ENCODE measurements at regions not wholly inside any gene's neighbourhood (a gene's known extent, or its start where the extent isn't known, plus 50 kb on each side); places are given as distances from the start of the nearest gene placed in this dataset.

DNA sequence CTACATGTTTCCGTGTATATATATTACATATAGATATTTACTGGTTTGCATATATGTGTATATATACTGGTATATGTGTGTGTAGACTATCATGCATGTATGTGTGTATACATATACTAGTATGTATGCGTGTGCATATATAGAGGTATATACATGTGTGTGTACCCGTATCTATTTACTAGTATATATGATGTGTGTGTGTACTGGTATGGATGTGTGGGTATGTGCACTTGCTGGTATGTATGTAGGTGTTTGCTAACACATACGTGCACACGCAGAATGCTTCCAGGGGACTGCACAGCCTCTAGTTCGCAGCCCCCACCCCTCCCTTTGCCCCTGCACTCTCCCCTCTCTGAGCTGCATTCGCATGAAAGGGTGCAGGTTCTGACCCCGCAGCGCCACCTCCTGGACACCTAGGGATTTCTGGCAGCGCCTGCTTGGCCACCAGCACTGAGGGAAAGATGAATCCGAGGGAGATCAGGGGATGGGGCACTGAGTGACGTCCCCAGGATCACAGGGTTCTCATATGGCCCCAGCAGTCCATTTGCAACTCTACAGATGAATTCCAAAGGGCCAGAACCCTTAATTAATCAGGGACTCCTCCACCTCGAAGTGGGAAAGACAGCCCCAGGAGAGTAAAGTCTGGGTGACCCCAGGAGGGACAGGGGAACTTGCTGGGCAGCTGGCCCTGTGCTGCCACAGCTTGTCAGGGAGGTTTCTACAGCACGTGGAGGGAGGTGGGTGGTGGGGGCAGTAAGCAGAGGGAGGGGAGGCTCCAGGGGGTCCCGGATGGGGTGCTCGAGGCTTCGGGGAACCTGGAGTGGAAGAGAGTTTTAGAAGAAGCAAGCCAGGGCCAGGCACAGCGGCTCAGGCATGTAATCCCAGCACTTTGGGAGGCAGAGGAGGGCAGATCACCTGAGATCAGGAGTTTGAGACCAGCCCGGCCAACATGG, 66.8 kb upstream of the ASAP2 start:
- ChIA-PET CTCF (interaction anchor here (0.6 to 1.2 kb wide), 5 partner anchors 26 to 805 kb away, joined by 3 read pairs; no protein-coding TSS in a partner anchor), POLR2A (interaction anchor here (0.7 kb wide), 1 partner anchor 231 kb away, joined by 5 read pairs; no protein-coding TSS in a partner anchor)

DNA sequence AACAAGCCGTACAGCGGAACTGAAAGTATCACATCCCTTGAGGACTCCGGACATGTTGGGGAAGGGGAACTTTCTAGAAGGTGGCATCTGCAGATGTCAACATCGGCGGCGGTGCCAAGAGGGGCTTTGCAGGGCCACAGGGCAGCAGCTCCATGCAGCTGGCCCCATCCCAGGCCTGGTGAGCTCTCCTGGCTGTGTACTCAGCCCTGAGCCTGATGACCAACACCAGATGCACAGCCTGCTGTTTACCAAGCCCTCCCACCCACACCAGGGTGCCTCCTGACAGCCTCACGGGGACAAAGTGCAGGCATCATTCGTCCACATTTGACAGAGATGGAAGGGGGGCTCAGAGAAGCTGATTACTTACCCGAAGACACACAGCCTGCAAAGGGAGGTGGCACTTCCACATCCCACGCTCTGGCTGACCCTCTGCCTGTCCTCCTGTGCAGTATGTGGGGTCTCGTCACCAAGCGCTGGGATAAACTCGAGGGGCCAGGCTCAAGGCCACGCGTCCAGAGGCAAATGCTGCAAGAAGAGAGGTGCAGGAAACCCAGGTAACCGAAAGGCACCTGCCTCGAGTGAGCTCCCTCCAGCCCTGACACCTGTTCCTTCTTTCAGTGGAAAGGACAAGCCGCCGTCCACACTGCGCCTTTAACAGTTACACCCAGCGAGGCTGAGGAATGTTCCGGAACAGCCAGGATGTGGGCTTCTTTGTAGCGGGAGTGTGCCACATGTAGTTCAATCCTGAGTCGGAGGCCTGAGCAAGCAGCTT, 69.0 kb upstream of the ASAP2 start:
- CTCF ChIA-PET = interaction anchor here (0.7 kb wide), 1 partner anchor 26 kb away, joined by 3 read pairs; no protein-coding TSS in a partner anchor

DNA sequence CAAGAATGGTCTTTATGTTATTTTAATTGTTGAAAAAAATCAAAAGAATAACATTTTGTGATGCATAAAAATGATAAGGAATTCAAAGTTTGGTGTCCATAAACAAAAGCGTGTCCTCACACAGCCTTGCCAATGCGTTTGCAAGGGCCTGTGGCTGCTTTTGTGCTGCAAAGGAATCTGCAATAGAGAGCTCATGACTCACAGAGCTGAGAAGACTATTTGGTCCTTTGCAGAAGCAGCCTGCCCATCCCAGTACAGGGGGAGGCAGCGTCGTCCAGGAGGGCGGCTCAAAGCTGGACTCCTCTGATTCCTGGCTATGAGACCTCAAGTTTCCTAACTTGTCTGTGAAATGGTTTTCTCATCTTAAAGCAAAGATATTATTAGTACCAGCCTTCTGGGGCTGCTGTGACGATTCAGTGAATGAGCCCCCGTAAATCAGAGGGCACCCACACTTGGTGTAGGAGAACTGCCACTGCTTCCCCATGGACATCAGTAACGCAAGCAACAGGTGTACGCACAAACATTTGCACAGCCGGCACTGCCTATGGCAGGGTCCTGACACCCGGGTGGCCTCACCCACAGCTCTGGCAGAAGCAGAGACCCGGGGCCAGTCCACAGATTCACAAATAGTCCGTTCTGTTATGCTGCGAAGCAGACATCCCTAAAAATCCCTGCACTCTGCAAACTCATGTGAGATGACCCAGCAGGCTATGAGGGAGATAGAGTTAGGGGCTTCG, 70.6 kb upstream of the ASAP2 start:
- ChIA-PET CTCF (interaction anchor here (0.7 kb wide), 1 partner anchor 289 kb away, joined by 3 read pairs; no protein-coding TSS in a partner anchor), POLR2A (no interaction called here)

More for the DNA sequence above, 69.0 kb upstream of the ASAP2 start:
- POLR2A ChIA-PET = no interaction called here

DNA sequence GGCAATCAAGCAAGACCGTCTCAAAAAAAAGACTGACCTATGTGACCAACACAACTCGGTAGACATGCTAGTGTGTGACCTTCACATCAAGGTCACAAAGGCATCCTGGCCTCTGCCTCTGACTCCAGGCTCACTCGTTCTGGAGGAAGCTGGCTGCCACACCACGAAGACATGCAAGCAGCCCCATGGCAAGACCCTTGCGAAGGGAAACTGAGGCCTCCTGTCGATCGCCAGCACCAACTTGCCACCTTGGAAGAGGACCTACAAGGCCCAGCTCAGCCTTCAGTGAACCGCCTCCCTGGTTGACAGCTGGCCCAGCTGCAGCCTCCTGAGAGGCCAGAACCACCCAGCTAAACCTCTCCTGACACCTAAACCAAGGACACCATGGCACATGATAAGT, 79.3 kb upstream of the ASAP2 start:
- ChIA-PET POLR2A (no interaction called here), CTCF (no interaction called here)

DNA sequence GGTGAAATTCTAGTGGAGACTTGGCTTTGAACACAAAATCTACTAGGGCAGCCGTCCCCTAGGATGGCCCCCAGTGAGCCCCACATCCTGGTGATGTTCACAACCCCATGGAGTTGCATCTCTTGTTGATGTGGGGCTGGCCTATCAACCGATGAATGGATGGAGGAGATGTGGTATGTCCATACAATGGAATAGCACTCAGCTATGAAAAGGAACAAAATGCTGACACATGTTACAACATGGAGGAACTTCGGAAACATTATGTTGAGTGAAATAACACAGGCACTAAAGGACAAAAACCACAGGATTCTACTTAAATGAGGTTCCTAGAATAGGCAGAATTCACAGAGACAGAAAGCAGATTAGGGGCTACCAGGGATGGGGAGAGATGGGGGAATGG, 80.1 kb upstream of the ASAP2 start:
- CTCF ChIA-PET = no interaction called here
- POLR2A ChIA-PET = no interaction called here

DNA sequence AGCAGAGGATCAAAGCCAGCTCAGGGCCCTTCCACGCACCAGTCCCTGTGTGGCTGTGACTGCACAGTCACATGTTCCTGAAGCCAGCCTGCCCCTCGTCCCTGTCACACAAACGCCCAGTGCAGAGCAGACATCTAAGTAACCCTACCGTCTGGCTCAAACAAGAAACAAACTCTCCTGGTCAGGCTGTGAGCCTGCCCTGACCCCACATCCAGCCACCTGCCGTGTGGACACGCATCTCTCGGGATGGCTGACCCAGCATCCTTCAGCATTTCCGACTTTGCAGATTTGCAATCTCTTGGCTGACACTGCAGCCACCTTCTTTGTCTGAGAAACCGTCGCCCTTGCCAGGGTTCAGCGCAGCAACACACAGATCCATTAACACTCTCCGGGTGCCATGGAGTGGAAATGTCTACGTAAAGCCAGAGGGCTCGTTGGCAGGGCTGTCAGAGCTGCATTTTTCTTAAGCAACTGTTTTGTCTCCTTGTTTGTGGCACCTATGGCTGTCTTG, 82.3 kb upstream of the ASAP2 start:
- CTCF ChIA-PET = no interaction called here
- POLR2A ChIA-PET = no interaction called here

DNA sequence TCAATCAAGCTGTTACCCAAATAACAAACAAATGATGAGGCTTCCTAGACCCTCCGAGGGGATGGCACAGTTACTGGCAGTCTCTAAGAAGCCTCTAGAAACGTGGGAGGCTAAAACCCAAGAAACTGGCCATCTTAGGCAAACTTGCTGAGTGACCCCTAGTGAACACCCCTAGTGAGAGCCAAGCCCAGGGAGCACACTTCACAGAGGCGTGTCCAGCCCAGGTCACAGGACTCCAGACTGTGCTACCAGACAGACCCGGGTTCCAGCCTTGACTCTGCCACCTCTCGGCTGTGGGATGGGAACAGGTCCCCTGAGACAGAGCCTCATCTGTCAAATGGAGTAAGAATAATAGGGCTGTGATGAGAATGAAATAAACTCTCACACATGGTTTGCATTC, 83.5 kb upstream of the ASAP2 start:
- ChIA-PET CTCF (no interaction called here), POLR2A (no interaction called here)

DNA sequence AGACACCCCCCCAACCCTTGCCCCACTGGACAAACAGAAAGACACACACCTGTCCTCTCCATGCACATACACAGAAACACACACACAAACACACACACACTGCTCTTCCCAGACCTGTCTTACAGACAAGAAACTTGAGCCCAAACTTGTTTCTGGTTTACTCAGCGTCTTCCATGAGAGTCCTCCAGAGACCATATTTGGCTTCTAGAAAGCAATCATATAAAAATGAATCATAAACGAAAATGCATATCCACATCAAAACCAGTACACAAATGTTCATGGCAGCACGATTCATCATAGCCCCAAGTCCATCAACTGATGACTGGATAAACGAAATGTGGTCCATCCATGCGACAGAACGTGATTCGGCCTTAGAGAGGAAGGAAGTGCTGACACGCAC, 84.2 kb upstream of the ASAP2 start:
- POLR2A ChIA-PET = no interaction called here
- CTCF ChIA-PET = no interaction called here

DNA sequence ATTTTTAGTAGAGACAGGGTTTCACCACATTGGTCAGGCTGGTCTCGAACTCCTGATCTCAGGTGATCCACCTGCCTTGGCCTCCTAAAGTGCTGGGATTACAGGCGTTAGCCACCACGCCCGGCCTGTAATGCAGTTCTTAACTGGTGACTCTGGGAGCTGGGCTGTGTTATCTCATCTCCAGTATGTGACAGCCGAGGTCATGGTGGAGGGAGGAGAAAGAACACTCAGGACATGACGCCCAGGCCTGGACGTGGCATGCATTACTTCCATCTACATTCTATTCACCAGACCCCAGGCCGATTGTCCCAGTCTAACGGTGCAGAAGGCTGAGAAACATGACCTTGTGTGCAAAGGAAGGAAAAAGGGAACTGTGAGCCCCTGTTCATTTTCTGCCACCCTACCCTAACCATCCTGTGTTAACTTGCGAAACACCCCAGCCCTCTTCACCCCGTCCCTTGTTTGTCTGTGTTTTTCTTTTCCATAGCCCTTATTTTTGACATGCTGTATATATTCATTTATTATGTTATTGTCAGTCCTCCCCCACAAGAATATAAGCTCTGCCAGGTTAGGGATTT, 88.1 kb upstream of the ASAP2 start:
- ChIA-PET POLR2A (no interaction called here), CTCF (no interaction called here)

DNA sequence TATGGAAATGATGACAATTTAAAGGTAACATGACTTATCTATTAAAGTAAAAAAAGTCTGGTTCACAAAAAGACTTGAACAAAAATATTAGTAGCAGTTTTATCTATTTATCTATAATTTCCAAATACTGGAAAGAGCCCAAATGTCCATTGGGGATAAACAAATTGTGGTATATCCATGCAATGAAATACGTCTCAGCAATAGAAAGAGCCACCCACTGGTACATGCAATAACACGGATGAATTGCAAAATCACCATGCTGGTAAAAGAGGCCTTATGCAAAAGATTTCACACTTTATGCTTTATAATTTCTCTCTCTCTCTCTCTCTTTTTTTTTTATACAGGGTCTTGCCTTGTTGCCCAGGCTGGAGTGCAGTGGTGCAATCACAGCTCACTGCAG, 91.4 kb upstream of the ASAP2 start:
- ChIA-PET POLR2A (no interaction called here), CTCF (no interaction called here)

DNA sequence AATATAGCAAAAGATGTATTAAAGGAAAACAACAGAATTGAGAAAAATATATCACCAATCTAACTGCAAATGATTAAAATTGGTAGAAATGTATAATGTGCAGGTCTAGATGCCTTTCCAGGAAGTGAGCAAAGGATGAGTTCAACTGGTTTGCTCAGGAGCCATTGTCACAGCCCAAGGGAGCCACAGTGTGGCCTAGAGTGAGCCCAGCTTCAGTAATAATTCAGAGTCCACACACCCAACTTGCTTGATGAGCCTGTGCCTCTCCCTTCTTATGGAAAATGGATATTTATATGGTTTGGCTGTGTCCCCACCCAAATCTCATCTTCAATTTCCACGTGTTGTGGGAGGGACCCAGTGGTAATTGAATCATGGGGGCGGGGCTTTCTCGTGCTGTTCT, 92.2 kb upstream of the ASAP2 start:
- POLR2A ChIA-PET = no interaction called here
- CTCF ChIA-PET = no interaction called here

DNA sequence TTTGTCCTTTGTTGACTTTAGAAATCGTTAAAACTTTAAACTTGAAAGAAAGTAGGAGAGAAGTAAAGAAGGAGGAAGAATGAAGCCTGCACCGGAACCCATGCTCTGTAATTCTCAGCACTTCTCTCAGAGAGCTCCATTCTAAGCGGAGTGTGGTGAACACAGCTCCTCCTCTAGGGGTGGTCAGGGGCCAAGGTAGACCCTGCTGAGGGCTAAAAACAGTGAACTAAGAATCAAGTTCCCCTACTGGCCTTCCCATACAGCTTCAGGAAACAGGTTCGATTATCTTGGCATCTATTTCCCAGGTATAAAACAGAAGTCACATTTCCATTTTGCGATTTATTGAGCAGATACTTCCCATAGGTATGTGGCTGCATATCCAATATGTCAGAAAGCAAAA, 92.7 kb upstream of the ASAP2 start:
- ChIA-PET CTCF (interaction anchor here (1.0 kb wide), 1 partner anchor 26 kb away, joined by 3 read pairs; no protein-coding TSS in a partner anchor), POLR2A (no interaction called here)

DNA sequence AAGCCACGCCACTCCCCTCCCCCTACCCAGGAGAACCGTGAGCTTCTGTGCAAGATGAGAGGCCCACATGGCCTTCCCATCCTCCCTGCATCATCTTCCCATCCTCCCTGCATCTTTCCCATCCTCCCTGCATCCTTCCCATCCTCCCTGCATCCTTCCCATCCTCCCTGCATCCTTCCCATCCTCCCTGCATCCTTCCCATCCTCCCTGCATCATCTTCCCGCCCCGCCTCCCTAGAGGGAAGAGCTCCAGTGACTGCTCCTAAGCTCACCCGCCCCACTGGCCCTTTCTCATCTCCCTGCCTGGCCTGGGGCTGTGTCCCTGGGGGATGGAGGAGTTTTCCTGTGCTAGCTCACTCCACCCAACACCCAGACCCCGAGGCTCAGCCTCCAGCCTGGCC, 93.3 kb upstream of the ASAP2 start:
- ChIA-PET POLR2A (no interaction called here), CTCF (interaction anchor here (1.0 kb wide), 1 partner anchor 27 kb away, joined by 3 read pairs; no protein-coding TSS in a partner anchor)

DNA sequence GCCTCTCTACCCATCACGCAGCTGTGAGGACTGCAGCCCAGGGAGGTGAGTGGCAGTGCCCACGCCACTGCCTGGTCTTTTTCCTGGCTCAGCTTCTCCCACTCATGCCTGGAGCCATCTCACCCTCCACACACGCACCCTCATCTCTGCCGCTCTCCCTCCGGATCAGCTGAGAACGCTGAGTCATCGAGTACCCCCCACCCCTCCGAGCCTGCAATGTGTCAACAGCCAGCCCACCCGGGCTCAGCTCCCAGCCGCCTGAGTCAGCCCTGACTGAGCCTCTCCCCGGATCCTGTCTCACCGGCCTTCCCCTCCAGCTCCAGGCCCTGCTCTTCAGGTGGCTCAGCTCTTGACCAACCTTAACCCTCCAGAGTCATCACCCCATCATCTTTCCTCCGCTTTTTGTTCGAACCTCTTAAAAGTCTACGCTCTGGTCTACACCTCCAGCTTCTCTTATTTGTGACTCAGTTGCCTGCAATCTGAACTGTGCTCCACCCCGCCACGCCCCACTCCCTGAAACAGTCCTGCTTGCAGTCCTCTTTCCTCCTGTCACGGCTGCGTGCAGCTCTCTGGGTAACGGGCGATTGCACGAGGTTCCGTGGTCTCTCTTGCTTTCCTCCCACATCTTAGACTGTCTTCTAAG, 94.4 kb upstream of the ASAP2 start:
- CTCF ChIA-PET = interaction anchor here (0.5 kb wide), 1 partner anchor 25 kb away, joined by 3 read pairs; no protein-coding TSS in a partner anchor
- POLR2A ChIA-PET = no interaction called here

DNA sequence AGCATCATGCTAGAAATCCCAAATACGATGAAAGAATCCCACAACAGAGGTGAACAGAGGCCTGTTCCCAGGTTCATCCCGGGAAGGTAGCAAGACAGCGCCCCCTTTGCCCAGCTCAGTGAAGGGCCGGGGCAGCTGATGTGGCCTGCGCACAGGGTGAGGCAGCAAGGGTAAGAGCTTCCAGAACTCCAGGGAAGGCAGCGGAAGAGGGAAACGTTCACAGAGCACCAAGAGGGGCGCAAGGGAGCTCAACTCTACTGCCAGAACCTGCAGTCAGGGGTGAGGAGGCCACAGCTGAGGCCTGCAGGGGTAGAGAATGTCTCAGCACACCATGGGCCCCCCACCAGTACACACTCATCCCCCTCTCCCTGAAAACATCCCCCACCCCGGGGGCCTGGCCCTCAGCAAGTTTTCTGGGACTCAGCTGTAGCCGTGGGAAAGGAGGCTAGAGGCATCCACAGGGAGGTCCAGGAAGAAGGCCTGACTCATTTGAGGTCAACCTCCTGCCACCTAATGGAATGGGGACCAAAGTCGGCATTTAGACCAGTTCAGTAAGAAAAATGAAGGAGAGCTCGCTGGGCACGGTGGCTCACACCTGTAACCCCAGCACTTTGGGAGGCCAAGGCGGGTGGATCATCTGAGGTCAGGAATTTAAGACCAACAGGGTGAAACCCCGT, 95.6 kb upstream of the ASAP2 start:
- ChIA-PET POLR2A (no interaction called here), CTCF (no interaction called here)

DNA sequence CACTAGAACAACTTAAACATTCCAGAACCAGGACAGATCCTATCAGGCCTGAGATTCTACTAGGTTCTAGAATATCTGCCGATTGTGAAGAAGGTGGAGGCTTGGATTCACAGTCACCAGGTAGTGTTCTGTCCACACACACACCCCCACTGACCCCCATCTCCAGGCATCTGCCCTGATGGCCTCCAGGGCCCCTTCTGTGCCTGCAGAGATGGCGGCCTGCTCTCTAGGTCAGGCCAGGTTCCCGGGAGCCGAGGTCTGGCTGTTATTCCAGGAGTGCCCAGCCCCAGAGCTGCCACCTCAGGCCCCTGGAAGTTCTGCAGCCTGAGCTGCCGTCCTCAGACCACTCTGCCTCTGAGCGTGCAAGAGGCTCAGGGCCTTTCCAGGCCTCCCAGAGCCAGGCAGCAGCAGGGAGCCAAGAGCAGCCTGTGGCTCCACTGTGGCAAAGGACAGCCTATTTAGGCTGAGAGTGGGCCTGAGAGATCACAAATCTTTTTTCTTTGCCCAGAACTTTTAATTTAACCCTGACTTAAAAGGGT, 96.2 kb upstream of the ASAP2 start:
- CTCF ChIA-PET = no interaction called here
- POLR2A ChIA-PET = no interaction called here

DNA sequence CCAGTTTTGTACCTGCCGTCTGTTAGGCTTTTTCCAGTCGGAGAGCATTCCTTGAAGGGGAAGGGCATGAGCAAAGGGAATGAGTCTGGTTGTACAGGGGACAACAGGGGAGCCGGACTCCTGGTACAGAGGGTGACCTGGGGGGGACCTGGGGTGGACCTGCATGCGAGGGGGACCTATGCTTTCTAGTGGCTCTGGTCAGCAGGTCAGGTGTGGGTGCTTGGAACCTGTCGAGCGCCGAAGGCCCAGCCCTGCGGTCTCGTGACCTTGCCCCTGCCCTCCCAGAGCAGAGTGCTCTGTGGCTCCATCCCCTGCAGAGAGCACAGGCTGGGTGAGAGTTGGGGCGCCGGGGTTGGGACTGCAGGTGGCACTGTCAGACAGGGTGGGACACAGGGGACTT, 96.7 kb upstream of the ASAP2 start:
- ChIA-PET CTCF (no interaction called here), POLR2A (no interaction called here)

DNA sequence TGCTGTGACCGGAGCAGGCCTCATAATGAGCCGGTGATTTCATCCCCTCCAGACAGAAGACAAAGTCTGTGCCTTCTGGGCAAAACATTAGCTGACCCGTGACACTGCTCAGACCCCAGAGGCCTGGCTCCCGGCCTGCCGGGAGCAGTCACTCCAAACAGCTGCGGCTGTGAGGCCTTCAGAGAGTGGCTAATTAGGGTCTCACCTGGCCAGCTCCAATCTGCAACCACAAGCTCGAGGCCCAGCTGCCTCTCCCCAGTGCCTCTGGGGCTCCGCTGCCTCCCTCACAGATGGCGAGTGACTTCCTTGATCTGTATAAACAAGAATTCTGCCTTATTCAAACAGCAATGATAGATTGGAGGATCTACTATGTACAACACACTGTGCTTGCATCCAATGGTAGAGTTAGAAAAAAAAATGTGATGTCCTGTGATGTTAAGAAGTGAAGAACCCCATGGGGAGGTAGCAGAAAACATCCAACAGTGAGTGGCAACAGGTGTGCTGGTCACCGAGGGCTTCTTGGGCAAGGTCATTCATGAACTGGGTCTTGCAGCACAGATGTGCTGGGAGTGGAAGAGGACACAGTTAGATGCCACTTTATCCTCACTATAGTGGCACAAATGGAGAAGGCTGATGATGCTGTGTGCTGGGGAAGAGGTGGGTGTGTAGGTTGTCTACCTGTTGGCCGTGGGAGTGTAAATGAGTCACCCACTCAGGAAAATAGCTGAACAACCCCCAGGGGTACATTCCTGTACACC, 98.2 kb upstream of the ASAP2 start:
- CTCF ChIA-PET = no interaction called here

More for the DNA sequence above, 98.2 kb upstream of the ASAP2 start:
- POLR2A ChIA-PET = no interaction called here

All from activated CD8-positive, alpha-beta memory T cell treated with anti-CD3 and anti-CD28 coated beads for 36 hours (primary cell).